ENCODE measurements at regions not wholly inside any gene's neighbourhood (a gene's known extent, or its start where the extent isn't known, plus 50 kb on each side); places are given as distances from the start of the nearest gene placed in this dataset.

DNA sequence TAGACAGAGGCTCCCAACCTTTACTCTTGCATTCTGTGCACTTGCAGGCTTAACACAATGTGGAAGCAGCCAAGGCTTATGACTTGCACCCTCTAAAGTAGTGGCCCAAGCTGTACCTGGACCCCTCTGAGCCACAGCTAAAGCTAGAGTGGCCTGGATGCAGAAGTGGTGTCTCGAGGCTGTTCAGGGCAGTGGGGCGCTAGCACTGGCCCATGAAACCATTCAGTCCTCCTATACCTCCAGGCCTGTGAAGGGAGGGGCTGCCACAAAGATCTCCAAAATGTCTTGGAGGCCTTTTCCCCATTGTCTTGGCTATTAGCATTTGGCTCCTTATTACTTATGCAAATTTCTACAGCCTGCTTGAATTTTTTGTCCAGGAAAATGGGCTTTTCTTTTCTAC is 207.7 kb downstream of the OSR1 start:
- H3K27ac ChIP-seq, result no peak overlapping the region
- no peaks in the 10 kb centered on the region for H3K9me3 ChIP-seq
- no peaks in the 10 kb centered on the region for H3K27me3 ChIP-seq
- H3K36me3 ChIP-seq, result no peaks in the 10 kb centered on the region
- intact Hi-C loops (cut with DNase I; ENCODE audit: low total_unique reads), result no loop called here
- no peaks in the 10 kb centered on the region for H3K4me1 ChIP-seq
- TF ChIP-seq, protein P1, sequence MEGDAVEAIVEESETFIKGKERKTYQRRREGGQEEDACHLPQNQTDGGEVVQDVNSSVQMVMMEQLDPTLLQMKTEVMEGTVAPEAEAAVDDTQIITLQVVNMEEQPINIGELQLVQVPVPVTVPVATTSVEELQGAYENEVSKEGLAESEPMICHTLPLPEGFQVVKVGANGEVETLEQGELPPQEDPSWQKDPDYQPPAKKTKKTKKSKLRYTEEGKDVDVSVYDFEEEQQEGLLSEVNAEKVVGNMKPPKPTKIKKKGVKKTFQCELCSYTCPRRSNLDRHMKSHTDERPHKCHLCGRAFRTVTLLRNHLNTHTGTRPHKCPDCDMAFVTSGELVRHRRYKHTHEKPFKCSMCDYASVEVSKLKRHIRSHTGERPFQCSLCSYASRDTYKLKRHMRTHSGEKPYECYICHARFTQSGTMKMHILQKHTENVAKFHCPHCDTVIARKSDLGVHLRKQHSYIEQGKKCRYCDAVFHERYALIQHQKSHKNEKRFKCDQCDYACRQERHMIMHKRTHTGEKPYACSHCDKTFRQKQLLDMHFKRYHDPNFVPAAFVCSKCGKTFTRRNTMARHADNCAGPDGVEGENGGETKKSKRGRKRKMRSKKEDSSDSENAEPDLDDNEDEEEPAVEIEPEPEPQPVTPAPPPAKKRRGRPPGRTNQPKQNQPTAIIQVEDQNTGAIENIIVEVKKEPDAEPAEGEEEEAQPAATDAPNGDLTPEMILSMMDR (IDR thresholded peaks at IDR 0.05), result no peak
- no peak for TF ChIP-seq POLR2A (IDR thresholded peaks at IDR 0.05)
- H3K4me3 ChIP-seq, result no peak overlapping the region
- DNase-seq, result no peak

DNA sequence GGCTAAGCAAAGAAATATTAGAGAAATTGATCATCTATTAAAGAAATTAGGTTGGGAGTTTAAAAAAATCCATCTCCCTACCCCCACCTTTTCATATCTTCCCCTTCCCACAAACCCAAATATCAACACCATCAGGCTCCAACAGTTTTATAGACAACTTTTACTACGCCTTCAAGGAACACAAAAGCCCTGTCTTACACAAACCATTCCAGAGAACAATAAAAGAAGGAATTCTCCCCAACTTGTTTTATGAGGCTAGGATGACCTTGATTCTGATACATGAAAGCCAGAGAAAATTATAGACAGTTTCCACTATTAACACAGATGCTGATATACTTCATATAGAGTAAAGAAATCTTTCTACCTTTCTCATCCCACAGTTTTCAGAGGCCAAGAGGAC is 211.6 kb downstream of the OSR1 start:
- H3K9me3 ChIP-seq, result no peaks in the 10 kb centered on the region
- no peaks in the 10 kb centered on the region for H3K4me1 ChIP-seq
- TF ChIP-seq, protein P1 (IDR thresholded peaks at IDR 0.05), result no peak
- TF ChIP-seq POLR2A (IDR thresholded peaks at IDR 0.05), result no peak
- no peaks in the 10 kb centered on the region for H3K27me3 ChIP-seq
- H3K36me3 ChIP-seq, result no peaks in the 10 kb centered on the region
- DNase-seq, result no peak
- no peak overlapping the region for H3K4me3 ChIP-seq
- no peak overlapping the region for H3K27ac ChIP-seq
- intact Hi-C loops (cut with DNase I; ENCODE audit: low total_unique reads), result no loop called here

DNA sequence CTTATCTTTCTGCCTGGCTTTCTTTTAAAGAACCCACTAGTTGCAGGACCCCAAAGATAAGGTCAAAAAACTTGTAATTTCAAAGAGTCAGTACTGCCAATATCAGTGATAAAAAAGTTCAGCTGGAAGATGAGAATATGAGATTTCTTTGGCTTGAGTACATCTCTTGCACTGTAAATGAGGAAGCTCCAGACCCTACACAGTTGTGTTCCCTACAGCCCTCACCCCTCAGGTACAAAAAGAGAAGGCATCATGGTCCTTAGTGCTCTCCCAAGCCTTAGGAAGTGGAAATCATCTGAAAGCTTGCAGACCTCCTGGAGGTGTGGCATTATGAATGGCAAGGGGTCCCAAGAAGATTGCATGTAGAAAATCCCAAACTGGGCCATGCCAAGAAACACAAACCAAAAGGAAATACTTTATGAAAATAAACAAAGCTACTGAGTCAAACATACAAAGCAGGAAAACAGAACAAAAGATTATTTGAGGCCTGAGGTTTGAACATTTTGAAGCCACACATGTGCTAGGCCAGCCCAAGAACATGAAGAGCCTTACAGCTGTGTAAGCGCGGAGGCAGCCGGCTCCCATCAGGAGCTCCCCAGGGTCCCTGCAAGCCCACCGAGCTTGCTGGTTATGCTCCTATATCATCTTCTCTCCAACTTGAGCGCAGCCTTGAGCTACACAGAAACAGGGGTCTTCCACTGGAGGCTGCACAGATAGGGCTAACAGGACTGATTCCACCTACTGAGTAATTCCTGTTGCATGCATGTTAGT is 217.0 kb downstream of the OSR1 start:
- Histone ChIP-seq H3K9me3 (no peaks in the 10 kb centered on the region), H3K27me3 (no peaks in the 10 kb centered on the region), H3K4me1 (no peaks in the 10 kb centered on the region), H3K4me3 (no peak overlapping the region), H3K36me3 (no peaks in the 10 kb centered on the region), H3K27ac (no peak overlapping the region)
- no peak for TF ChIP-seq POLR2A (IDR thresholded peaks at IDR 0.05)
- TF ChIP-seq, protein P1 (IDR thresholded peaks at IDR 0.05), result no peak
- intact Hi-C loops (cut with DNase I; ENCODE audit: low total_unique reads), result no loop called here
- DNase-seq, result no peak

DNA sequence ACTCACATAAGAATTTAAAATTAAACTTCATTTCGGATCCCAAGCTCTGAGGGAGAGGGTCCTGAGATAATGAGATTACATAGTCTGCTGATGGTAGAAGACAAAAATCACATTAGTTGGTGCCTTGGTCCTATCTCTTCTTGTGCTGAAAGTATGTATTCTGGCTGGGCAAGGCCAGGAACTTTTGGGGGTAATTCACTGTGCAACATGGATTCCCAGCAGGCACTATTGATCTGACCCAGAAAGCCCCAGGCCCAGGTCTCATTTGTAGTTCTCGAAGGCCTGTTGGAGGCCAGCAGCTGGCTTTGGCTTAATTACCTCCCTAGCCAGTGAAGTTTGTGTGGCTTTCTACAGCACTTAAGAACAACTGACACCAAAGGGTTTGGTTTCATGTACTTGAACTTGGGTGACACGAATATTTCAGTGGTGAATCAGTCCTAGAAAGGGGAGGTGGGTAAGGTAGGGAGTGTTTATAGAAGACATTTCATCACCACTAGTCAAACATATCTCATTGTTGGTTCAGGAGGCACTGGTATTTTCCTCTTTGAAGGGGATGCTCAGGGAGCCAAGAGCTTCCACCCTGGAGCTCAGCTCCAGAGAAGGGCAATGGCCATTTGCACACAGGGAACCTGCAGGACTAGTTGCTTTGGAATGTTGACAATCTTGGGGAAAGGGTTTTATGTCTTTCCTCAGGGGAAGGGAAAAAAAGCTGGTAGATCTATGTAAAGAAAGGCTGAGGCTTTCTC is 217.8 kb downstream of the OSR1 start:
- no peak for DNase-seq
- H3K9me3 ChIP-seq, result no peaks in the 10 kb centered on the region
- intact Hi-C loops (cut with DNase I; ENCODE audit: low total_unique reads), result no loop called here
- H3K36me3 ChIP-seq, result no peaks in the 10 kb centered on the region
- no peaks in the 10 kb centered on the region for H3K27me3 ChIP-seq
- H3K4me3 ChIP-seq, result no peak overlapping the region
- H3K27ac ChIP-seq, result no peak overlapping the region
- H3K4me1 ChIP-seq, result no peaks in the 10 kb centered on the region
- TF ChIP-seq, protein P1 (IDR thresholded peaks at IDR 0.05), result no peak
- no peak for TF ChIP-seq POLR2A (IDR thresholded peaks at IDR 0.05)

DNA sequence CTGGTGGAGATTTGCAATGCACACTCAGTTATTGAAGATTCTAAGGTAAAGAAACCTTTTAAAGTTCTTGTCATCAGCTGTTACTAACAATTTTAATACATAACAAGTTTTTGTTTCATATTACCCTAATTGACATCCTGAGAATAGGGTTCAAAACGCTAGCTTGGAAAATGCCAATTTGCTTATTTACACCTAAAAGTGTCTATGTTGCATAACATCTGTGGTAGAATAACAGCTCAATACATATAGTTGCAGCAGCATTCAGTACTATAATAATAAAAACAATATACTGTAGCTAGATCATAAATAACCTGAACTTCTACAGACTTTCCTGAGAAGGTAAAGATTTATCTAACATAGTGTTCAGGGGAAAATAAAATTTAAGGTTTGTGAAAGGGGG is 219.0 kb downstream of the OSR1 start:
- Histone ChIP-seq H3K36me3 (no peaks in the 10 kb centered on the region), H3K4me1 (no peaks in the 10 kb centered on the region), H3K4me3 (no peak overlapping the region), H3K27me3 (no peaks in the 10 kb centered on the region), H3K9me3 (no peaks in the 10 kb centered on the region), H3K27ac (no peak overlapping the region)
- intact Hi-C loops (cut with DNase I; ENCODE audit: low total_unique reads), result no loop called here
- TF ChIP-seq, protein P1 (IDR thresholded peaks at IDR 0.05), result no peak
- no peak for TF ChIP-seq POLR2A (IDR thresholded peaks at IDR 0.05)
- DNase-seq, result no peak
